Activated B cell treated with CpG ODN at 0.5 μM for 24 hours (primary cell): ENCODE measurements at regions not wholly inside any gene's neighbourhood (a gene's known extent, or its start where the extent isn't known, plus 50 kb on each side); places are given as distances from the start of the nearest gene placed in this dataset.
A peak's percentile ranks its signal among the peaks of the same experiment; 100 is the strongest.

Experiments
- ATAC-seq: fragments of 200-7000 bp; cut with Tn5 transposase; one replicate; pipeline ENCODE4 v1.10.0; 2021; ENCODE audit warnings: low read depth, mild to moderate bottlenecking, moderate library complexity
- CTCF ChIA-PET: fragments of 350-600 bp; sonication (Branson Sonifier 250); formaldehyde crosslinking; loops from one replicate; lab custom pipeline; 2021; ENCODE audit warnings: antibody characterized with exemption; lab: Charles Lee
- POLR2A ChIA-PET: fragments of 350-600 bp; sonication (Branson Sonifier 250); formaldehyde crosslinking; loops from one replicate; lab custom pipeline; 2021; ENCODE audit warnings: antibody characterized with exemption; lab: Charles Lee
- DNase-seq: peaks from one replicate; pipeline ENCODE4 v3.0.0; 2022
- H3K27ac Mint-ChIP-seq: one replicate; pipeline ENCODE4 v1.8.0; 2020; ENCODE audit warnings: mixed read lengths
- H3K27me3 Mint-ChIP-seq: one replicate; pipeline ENCODE4 v1.8.0; 2021; ENCODE audit warnings: mixed read lengths
- H3K36me3 Mint-ChIP-seq: one replicate; pipeline ENCODE4 v1.8.0; 2021; ENCODE audit warnings: low read depth, mixed read lengths
- H3K4me1 Mint-ChIP-seq: one replicate; pipeline ENCODE4 v1.8.0; 2021; ENCODE audit warnings: mixed read lengths
- H3K4me3 Mint-ChIP-seq: one replicate; pipeline ENCODE4 v1.8.0; 2020; ENCODE audit warnings: mild to moderate bottlenecking, mixed read lengths
- H3K9me3 Mint-ChIP-seq: one replicate; pipeline ENCODE4 v1.8.0; 2020; ENCODE audit warnings: mixed read lengths
- CTCF ChIP-seq: fragments of 200-600 bp; IDR thresholded peaks from one replicate; pipeline ENCODE4 v1.8.0; 2022; ENCODE audit warnings: antibody characterized with exemption, mild to moderate bottlenecking
- intact Hi-C: fragments of 100-400 bp; cut with micrococcal nuclease; formaldehyde crosslinking; loops from one replicate; pipeline ENCODE4 v1.15.1; 2024

- no peak for DNase-seq
- CTCF ChIA-PET: interaction anchor here (2.0 kb wide), 1 partner anchor 71 kb away, joined by 6 read pairs; no protein-coding TSS in a partner anchor
- no peak overlapping the region for H3K27ac Mint-ChIP-seq
Observed at GRCh38 chr5:112685931-112686330, 51.8 kb upstream of the APC start.

GRCh38 chr5:112686675-112687074 lies 51.0 kb upstream of the APC start:
- no peaks in the 10 kb centered on the region for H3K36me3 Mint-ChIP-seq
- peaks cover 4% of the 10 kb centered on the region for H3K9me3 Mint-ChIP-seq
- ChIA-PET POLR2A (no interaction called here), CTCF (interaction anchor here (2.0 kb wide), 1 partner anchor 70 kb away, joined by 6 read pairs; no protein-coding TSS in a partner anchor)
- H3K4me1 Mint-ChIP-seq: peaks cover 27% of the 10 kb centered on the region
- TF ChIP-seq CTCF: no peak
- no peak overlapping the region for H3K4me3 Mint-ChIP-seq
- intact Hi-C loops: loop anchor here (2.0 kb wide), 1 partner anchor 20 kb away; no protein-coding TSS in a partner anchor
- ATAC-seq (peak; percentile 94), DNase-seq (no peak)
- no peak overlapping the region for H3K27ac Mint-ChIP-seq
- no peaks in the 10 kb centered on the region for H3K27me3 Mint-ChIP-seq

More at GRCh38 chr5:112685931-112686330, 51.8 kb upstream of the APC start:
- TF ChIP-seq CTCF: no peak
- H3K4me3 Mint-ChIP-seq: no peak overlapping the region
- H3K36me3 Mint-ChIP-seq: no peaks in the 10 kb centered on the region
- intact Hi-C loops: loop anchor here (2.0 kb wide), 1 partner anchor 21 kb away; no protein-coding TSS in a partner anchor
- ATAC-seq: no peak
- peaks cover 27% of the 10 kb centered on the region for H3K4me1 Mint-ChIP-seq
- no peaks in the 10 kb centered on the region for H3K27me3 Mint-ChIP-seq
- POLR2A ChIA-PET: no interaction called here
- peaks cover 4% of the 10 kb centered on the region for H3K9me3 Mint-ChIP-seq

GRCh38 chr5:112687306-112687705 lies 50.4 kb upstream of the APC start:
- H3K36me3 Mint-ChIP-seq: no peaks in the 10 kb centered on the region
- no peak overlapping the region for H3K4me3 Mint-ChIP-seq
- ATAC-seq (no peak), DNase-seq (no peak)
- H3K9me3 Mint-ChIP-seq: peaks cover 4% of the 10 kb centered on the region
- no peak overlapping the region for H3K27ac Mint-ChIP-seq
- TF ChIP-seq CTCF: no peak
- intact Hi-C loops: loop anchor here (2.0 kb wide), 1 partner anchor 19 kb away; no protein-coding TSS in a partner anchor
- H3K4me1 Mint-ChIP-seq: peaks cover 27% of the 10 kb centered on the region
- ChIA-PET POLR2A (no interaction called here), CTCF (interaction anchor here (2.0 kb wide), 1 partner anchor 70 kb away, joined by 6 read pairs; no protein-coding TSS in a partner anchor)
- no peaks in the 10 kb centered on the region for H3K27me3 Mint-ChIP-seq
